ENCODE measurements at regions not wholly inside any gene's neighbourhood (a gene's known extent, or its start where the extent isn't known, plus 50 kb on each side); places are given as distances from the start of the nearest gene placed in this dataset.

DNA sequence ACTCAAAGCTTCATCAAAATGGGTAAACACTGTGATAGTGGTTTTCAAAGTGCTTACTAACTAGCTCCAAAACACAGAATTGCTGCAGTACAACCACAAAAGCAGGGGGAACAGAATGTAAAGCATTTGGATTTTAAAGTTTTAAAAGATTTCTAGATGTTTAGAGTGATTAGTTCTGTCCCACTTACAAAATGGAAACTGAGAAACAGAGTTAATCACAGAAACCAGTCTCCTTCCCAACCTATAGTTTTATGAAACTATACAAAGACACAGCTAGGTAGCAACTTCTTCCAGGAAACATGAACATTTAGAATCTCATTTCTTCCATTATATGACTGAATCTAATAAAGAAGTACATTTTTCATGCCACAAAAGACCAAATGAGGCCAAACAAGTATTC lies 73.8 kb upstream of the HNRNPA3 start:
- peaks cover 0 to 17% of the 10 kb centered on the region in 2 experiments; a peak in 3 of 5 replicates for H3K27me3 ChIP-seq (ENCODE audit: control insufficient read depth in 1 of 2, insufficient read depth in 2 of 2, low read length in 2 of 2)
- no peaks in the 10 kb centered on the region for H3K9me3 ChIP-seq (ENCODE audit: low read length)
- no peaks in the 10 kb centered on the region for H3K36me3 ChIP-seq (replicated peaks in 1 of 2; ENCODE audit: control insufficient read depth in 1 of 2, insufficient read depth in 2 of 2, low read length in 2 of 2)
- H3K27ac ChIP-seq (ENCODE audit: extremely low read length, insufficient read depth, low read length) = no peak overlapping the region
- no peak overlapping the region for H3K4me2 ChIP-seq (ENCODE audit: low read depth, low read length)
- DNase-seq (ENCODE audit: low spot score) (no peak), ATAC-seq (no peak), FAIRE-seq (no peak)
- H3K4me1 ChIP-seq (ENCODE audit: insufficient read depth, low read length) = no peaks in the 10 kb centered on the region
- H3K79me2 ChIP-seq (ENCODE audit: insufficient read depth, low read length) = no peaks in the 10 kb centered on the region
- H4K20me1 ChIP-seq (ENCODE audit: insufficient read depth, low read length) = no peaks in the 10 kb centered on the region
- in situ Hi-C loops (cut with HindIII; ENCODE audit: extremely low pct_ligation_motif_present, low pct_unique_long_range_greater_than_20kb) (no loop called here), intact Hi-C loops (cut with micrococcal nuclease; ENCODE audit: unreplicated experiment) (no loop called here)
- H2AFZ ChIP-seq (ENCODE audit: low read length) = no peak overlapping the region
- CTCF ChIA-PET (ENCODE audit: low intra/inter-chr PET ratio, low total read pairs) = no interaction called here
- TF ChIP-seq RFXANK (CRISPR knock-in tag; IDR thresholded peaks at IDR 0.05) (no peak), ZBTB37 (CRISPR knock-in tag; IDR thresholded peaks at IDR 0.05) (no peak), JARID2 (CRISPR knock-in tag; IDR thresholded peaks at IDR 0.05; ENCODE audit: insufficient replicate concordance) (no peak), BCL6 (CRISPR knock-in tag; IDR thresholded peaks at IDR 0.05) (no peak), ETV6 (CRISPR knock-in tag; conservative IDR thresholded peaks at IDR 0.05) (no peak), KDM3A (CRISPR knock-in tag; IDR thresholded peaks at IDR 0.05; ENCODE audit: low read depth) (no peak), ZNF775 (CRISPR knock-in tag; IDR thresholded peaks at IDR 0.05; ENCODE audit: borderline replicate concordance) (no peak), EZH2 (conservative IDR thresholded peaks at IDR 0.05; ENCODE audit: low read depth, low read length) (no peak), SAP130 (CRISPR knock-in tag; IDR thresholded peaks at IDR 0.05; ENCODE audit: low read depth) (no peak), ZNF761 (CRISPR knock-in tag; conservative IDR thresholded peaks at IDR 0.05) (no peak), IKZF4 (CRISPR knock-in tag; IDR thresholded peaks at IDR 0.05; ENCODE audit: borderline replicate concordance, low read depth, not compliant biosample characterization) (no peak), SRSF9 (IDR thresholded peaks at IDR 0.05; ENCODE audit: borderline replicate concordance, insufficient read depth, low read depth, low read length, poor library complexity, severe bottlenecking) (no peak)
- TF ChIP-seq, protein P1, sequence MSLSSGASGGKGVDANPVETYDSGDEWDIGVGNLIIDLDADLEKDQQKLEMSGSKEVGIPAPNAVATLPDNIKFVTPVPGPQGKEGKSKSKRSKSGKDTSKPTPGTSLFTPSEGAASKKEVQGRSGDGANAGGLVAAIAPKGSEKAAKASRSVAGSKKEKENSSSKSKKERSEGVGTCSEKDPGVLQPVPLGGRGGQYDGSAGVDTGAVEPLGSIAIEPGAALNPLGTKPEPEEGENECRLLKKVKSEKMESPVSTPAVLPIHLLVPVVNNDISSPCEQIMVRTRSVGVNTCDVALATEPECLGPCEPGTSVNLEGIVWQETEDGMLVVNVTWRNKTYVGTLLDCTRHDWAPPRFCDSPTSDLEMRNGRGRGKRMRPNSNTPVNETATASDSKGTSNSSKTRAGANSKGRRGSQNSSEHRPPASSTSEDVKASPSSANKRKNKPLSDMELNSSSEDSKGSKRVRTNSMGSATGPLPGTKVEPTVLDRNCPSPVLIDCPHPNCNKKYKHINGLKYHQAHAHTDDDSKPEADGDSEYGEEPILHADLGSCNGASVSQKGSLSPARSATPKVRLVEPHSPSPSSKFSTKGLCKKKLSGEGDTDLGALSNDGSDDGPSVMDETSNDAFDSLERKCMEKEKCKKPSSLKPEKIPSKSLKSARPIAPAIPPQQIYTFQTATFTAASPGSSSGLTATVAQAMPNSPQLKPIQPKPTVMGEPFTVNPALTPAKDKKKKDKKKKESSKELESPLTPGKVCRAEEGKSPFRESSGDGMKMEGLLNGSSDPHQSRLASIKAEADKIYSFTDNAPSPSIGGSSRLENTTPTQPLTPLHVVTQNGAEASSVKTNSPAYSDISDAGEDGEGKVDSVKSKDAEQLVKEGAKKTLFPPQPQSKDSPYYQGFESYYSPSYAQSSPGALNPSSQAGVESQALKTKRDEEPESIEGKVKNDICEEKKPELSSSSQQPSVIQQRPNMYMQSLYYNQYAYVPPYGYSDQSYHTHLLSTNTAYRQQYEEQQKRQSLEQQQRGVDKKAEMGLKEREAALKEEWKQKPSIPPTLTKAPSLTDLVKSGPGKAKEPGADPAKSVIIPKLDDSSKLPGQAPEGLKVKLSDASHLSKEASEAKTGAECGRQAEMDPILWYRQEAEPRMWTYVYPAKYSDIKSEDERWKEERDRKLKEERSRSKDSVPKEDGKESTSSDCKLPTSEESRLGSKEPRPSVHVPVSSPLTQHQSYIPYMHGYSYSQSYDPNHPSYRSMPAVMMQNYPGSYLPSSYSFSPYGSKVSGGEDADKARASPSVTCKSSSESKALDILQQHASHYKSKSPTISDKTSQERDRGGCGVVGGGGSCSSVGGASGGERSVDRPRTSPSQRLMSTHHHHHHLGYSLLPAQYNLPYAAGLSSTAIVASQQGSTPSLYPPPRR (CRISPR knock-in tag; IDR thresholded peaks at IDR 0.05; ENCODE audit: borderline replicate concordance) = no peak
- TF ChIP-seq, protein P2, sequence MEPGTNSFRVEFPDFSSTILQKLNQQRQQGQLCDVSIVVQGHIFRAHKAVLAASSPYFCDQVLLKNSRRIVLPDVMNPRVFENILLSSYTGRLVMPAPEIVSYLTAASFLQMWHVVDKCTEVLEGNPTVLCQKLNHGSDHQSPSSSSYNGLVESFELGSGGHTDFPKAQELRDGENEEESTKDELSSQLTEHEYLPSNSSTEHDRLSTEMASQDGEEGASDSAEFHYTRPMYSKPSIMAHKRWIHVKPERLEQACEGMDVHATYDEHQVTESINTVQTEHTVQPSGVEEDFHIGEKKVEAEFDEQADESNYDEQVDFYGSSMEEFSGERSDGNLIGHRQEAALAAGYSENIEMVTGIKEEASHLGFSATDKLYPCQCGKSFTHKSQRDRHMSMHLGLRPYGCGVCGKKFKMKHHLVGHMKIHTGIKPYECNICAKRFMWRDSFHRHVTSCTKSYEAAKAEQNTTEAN (CRISPR knock-in tag; conservative IDR thresholded peaks at IDR 0.05) = no peak
- POLR2A ChIA-PET = no interaction called here
- no peak overlapping the region for H3K9ac ChIP-seq (ENCODE audit: insufficient read depth, low read depth, low read length)
- BruUV-seq (replicated peaks) = no TSS peak
- H3K4me3 ChIP-seq (replicated peaks in 1 of 3; ENCODE audit: insufficient read depth in 1 of 3, low read depth in 2 of 3, low read length in 3 of 3) = no peak overlapping the region

Data from HepG2 (cell line).